DND-41 (cell line): ENCODE measurements at regions not wholly inside any gene's neighbourhood (a gene's known extent, or its start where the extent isn't known, plus 50 kb on each side); places are given as distances from the start of the nearest gene placed in this dataset.

ENCODE experiments used
- ATAC-seq: fragments of 200-7000 bp; cut with Tn5 transposase; 3 replicates; pipeline ENCODE4 v1.9.1; 2021; ENCODE audit warnings: low read depth; ENCODE audit not compliant: insufficient read depth
- DNase-seq: peaks from one replicate; pipeline ENCODE4 v3.0.0-alpha.2; 2020
- H2AFZ ChIP-seq: 2 replicates; pipeline ENCODE4 v1.6.0; 2012; ENCODE audit warnings: low read depth, low read length
- H3K27ac ChIP-seq: 2 replicates; pipeline ENCODE4 v1.5.1; 2012; ENCODE audit warnings: low read length, inconsistent platforms
- H3K27me3 ChIP-seq: fragments of 200-600 bp; sonication (generic); 2 replicates; pipeline ENCODE4 v1.6.0; 2012; ENCODE audit warnings: low read length, mild to moderate bottlenecking, inconsistent platforms; ENCODE audit not compliant: insufficient read depth, poor library complexity
- H3K36me3 ChIP-seq: 2 replicates; pipeline ENCODE4 v1.5.1; 2012; ENCODE audit warnings: low read length, inconsistent platforms; ENCODE audit not compliant: insufficient read depth
- H3K4me1 ChIP-seq: 2 replicates; pipeline ENCODE4 v1.5.1; 2012; ENCODE audit warnings: mild to moderate bottlenecking, low read length; ENCODE audit not compliant: insufficient read depth
- H3K4me2 ChIP-seq: 2 replicates; pipeline ENCODE4 v1.6.0; 2012; ENCODE audit warnings: mild to moderate bottlenecking, moderate library complexity, low read length, inconsistent platforms; ENCODE audit not compliant: insufficient read depth
- H3K4me3 ChIP-seq, 2 experiments: fragments of 200-600 bp in 1 of 2; shearing (Covaris generic) in 1 of 2; 2 replicates each; pipeline ENCODE4 v1.5.1; 2012 to 2016; ENCODE audit warnings: inconsistent platforms in 2 of 2, low read length in 2 of 2, mild to moderate bottlenecking in 2 of 2, low read depth in 1 of 2, moderate library complexity in 1 of 2
- H3K79me2 ChIP-seq: 2 replicates; pipeline ENCODE4 v1.6.0; 2012; ENCODE audit warnings: low read length, inconsistent platforms; ENCODE audit not compliant: insufficient read depth
- H3K9ac ChIP-seq: 2 replicates; pipeline ENCODE4 v1.6.0; 2012; ENCODE audit warnings: low read depth, mild to moderate bottlenecking, inconsistent platforms, low read length, moderate library complexity
- H3K9me3 ChIP-seq: 2 replicates; pipeline ENCODE4 v1.5.1; 2012; ENCODE audit warnings: low read length, moderate library complexity, mild to moderate bottlenecking, inconsistent platforms; ENCODE audit not compliant: insufficient read depth, severe bottlenecking
- H4K20me1 ChIP-seq: 2 replicates; pipeline ENCODE4 v1.6.0; 2012; ENCODE audit warnings: low read length; ENCODE audit not compliant: insufficient read depth
- EZH2 ChIP-seq: IDR thresholded peaks from 3 replicates; pipeline ENCODE4 v1.6.1; 2012; ENCODE audit warnings: borderline replicate concordance, low read depth, mild to moderate bottlenecking, moderate library complexity, low read length, inconsistent platforms; ENCODE audit not compliant: severe bottlenecking
- TF ChIP-seq, protein P1 (sequence below): IDR thresholded peaks from 2 replicates; pipeline ENCODE4 v1.5.1; 2012; ENCODE audit warnings: borderline replicate concordance, low read length, moderate library complexity, mild to moderate bottlenecking; ENCODE audit not compliant: poor library complexity, severe bottlenecking; ENCODE audit errors: extremely low read depth

- H3K79me2 ChIP-seq, result no peaks in the 10 kb centered on the region
- no peaks in the 10 kb centered on the region for H3K36me3 ChIP-seq
- H3K27ac ChIP-seq, result no peak overlapping the region
- ATAC-seq, result no peak
- H3K4me3 ChIP-seq, result no peak overlapping the region
- no peaks in the 10 kb centered on the region for H3K27me3 ChIP-seq
- no peaks in the 10 kb centered on the region for H4K20me1 ChIP-seq
- no peaks in the 10 kb centered on the region for H3K9me3 ChIP-seq
- no peak overlapping the region for H3K9ac ChIP-seq
- TF ChIP-seq, protein P1, sequence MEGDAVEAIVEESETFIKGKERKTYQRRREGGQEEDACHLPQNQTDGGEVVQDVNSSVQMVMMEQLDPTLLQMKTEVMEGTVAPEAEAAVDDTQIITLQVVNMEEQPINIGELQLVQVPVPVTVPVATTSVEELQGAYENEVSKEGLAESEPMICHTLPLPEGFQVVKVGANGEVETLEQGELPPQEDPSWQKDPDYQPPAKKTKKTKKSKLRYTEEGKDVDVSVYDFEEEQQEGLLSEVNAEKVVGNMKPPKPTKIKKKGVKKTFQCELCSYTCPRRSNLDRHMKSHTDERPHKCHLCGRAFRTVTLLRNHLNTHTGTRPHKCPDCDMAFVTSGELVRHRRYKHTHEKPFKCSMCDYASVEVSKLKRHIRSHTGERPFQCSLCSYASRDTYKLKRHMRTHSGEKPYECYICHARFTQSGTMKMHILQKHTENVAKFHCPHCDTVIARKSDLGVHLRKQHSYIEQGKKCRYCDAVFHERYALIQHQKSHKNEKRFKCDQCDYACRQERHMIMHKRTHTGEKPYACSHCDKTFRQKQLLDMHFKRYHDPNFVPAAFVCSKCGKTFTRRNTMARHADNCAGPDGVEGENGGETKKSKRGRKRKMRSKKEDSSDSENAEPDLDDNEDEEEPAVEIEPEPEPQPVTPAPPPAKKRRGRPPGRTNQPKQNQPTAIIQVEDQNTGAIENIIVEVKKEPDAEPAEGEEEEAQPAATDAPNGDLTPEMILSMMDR, result no peak
- TF ChIP-seq EZH2, result no peak
- H2AFZ ChIP-seq, result no peak overlapping the region
- H3K4me1 ChIP-seq, result no peaks in the 10 kb centered on the region
- DNase-seq, result no peak
- H3K4me2 ChIP-seq, result no peak overlapping the region
These were observed 210.2 kb upstream of the GYPA start for GRCh38 chr4:144350706-144351105.

- Histone ChIP-seq H4K20me1 (no peaks in the 10 kb centered on the region), H3K9me3 (no peaks in the 10 kb centered on the region), H3K27me3 (no peaks in the 10 kb centered on the region), H3K36me3 (no peaks in the 10 kb centered on the region), H3K4me2 (no peak overlapping the region), H3K9ac (no peak overlapping the region), H2AFZ (no peak overlapping the region), H3K79me2 (no peaks in the 10 kb centered on the region), H3K4me1 (peaks cover 3% of the 10 kb centered on the region; the same call in 1 of the 2 replicates), H3K4me3 (no peak overlapping the region), H3K27ac (no peak overlapping the region)
- ATAC-seq (no peak), DNase-seq (no peak)
- TF ChIP-seq, protein P1, result no peak
- TF ChIP-seq EZH2, result no peak
These were observed 210.8 kb upstream of the GYPA start for GRCh38 chr4:144351306-144351705.

GRCh38 chr4:144353292-144353691 is 212.8 kb upstream of the GYPA start:
- Histone ChIP-seq H4K20me1 (no peaks in the 10 kb centered on the region), H3K4me1 (peaks cover 5% of the 10 kb centered on the region; the same call in 1 of the 2 replicates), H3K36me3 (no peaks in the 10 kb centered on the region), H2AFZ (no peak overlapping the region), H3K27me3 (no peaks in the 10 kb centered on the region), H3K4me2 (no peak overlapping the region), H3K27ac (no peak overlapping the region), H3K9me3 (no peaks in the 10 kb centered on the region), H3K79me2 (no peaks in the 10 kb centered on the region), H3K4me3 (no peak overlapping the region), H3K9ac (no peak overlapping the region)
- DNase-seq (no peak), ATAC-seq (no peak)
- TF ChIP-seq, protein P1, result no peak
- TF ChIP-seq EZH2, result no peak
